Parathyroid adenoma (tissue), 2 donors: ENCODE measurements at regions not wholly inside any gene's neighbourhood (a gene's known extent, or its start where the extent isn't known, plus 50 kb on each side); places are given as distances from the start of the nearest gene placed in this dataset.

Source experiments
- H2AFZ ChIP-seq: fragments of 300-600 bp; sonication (generic); one replicate; pipeline ENCODE4 v1.7.0; 2017; ENCODE audit warnings: antibody characterized with exemption, mild to moderate bottlenecking
- H3K27ac ChIP-seq: fragments of 300-600 bp; sonication (generic); one replicate; pipeline ENCODE4 v1.7.0; 2017
- H3K27me3 ChIP-seq: fragments of 300-600 bp; sonication (generic); one replicate; pipeline ENCODE4 v1.7.0; 2017; ENCODE audit warnings: low read length; ENCODE audit not compliant: control insufficient read depth, insufficient read depth
- H3K36me3 ChIP-seq: fragments of 300-600 bp; sonication (generic); one replicate; pipeline ENCODE4 v1.7.0; 2017; ENCODE audit warnings: low read length; ENCODE audit not compliant: control insufficient read depth, insufficient read depth
- H3K4me1 ChIP-seq: fragments of 300-600 bp; sonication (generic); one replicate; pipeline ENCODE4 v1.7.0; 2017; ENCODE audit warnings: control low read depth
- H3K4me2 ChIP-seq: fragments of 300-600 bp; sonication (generic); one replicate; pipeline ENCODE4 v1.7.0; 2017; ENCODE audit warnings: low read length
- H3K4me3 ChIP-seq: fragments of 300-600 bp; sonication (generic); one replicate; pipeline ENCODE4 v1.7.0; 2017; ENCODE audit warnings: low read depth, low read length
- H3K79me2 ChIP-seq: fragments of 300-600 bp; sonication (generic); one replicate; pipeline ENCODE4 v1.7.0; 2017; ENCODE audit warnings: control low read depth
- H3K9ac ChIP-seq: fragments of 300-600 bp; sonication (generic); one replicate; pipeline ENCODE4 v1.7.0; 2017; ENCODE audit warnings: mild to moderate bottlenecking
- H3K9me3 ChIP-seq: fragments of 300-600 bp; sonication (generic); one replicate; pipeline ENCODE4 v1.7.0; 2017; ENCODE audit warnings: low read length; ENCODE audit not compliant: control insufficient read depth
- CTCF ChIP-seq: fragments of 300-600 bp; sonication (generic); IDR thresholded peaks from one replicate; pipeline ENCODE4 v1.7.0; 2017; ENCODE audit warnings: antibody characterized with exemption, mild to moderate bottlenecking
- donor health status: primary hyperparathyroidism.

GRCh38 chr15:36502509-36502908, 76.9 kb upstream of the CDIN1 start:
- H3K36me3 ChIP-seq: no peaks in the 10 kb centered on the region
- H3K4me3 ChIP-seq: no peak overlapping the region
- no peak overlapping the region for H3K4me2 ChIP-seq
- H3K27ac ChIP-seq: no peak overlapping the region
- no peak overlapping the region for H3K9ac ChIP-seq
- H3K79me2 ChIP-seq: no peaks in the 10 kb centered on the region
- no peak overlapping the region for H2AFZ ChIP-seq
- no peaks in the 10 kb centered on the region for H3K9me3 ChIP-seq
- no peaks in the 10 kb centered on the region for H3K27me3 ChIP-seq
- peaks cover 2% of the 10 kb centered on the region for H3K4me1 ChIP-seq
- no peak for TF ChIP-seq CTCF

- Histone ChIP-seq H3K4me3 (no peak overlapping the region), H3K4me2 (no peak overlapping the region), H3K27ac (no peak overlapping the region), H3K27me3 (no peaks in the 10 kb centered on the region), H3K4me1 (no peaks in the 10 kb centered on the region), H3K79me2 (no peaks in the 10 kb centered on the region), H3K36me3 (no peaks in the 10 kb centered on the region), H3K9ac (no peak overlapping the region), H2AFZ (no peak overlapping the region), H3K9me3 (no peaks in the 10 kb centered on the region)
- TF ChIP-seq CTCF: no peak
These were observed 72.6 kb upstream of the CDIN1 start for GRCh38 chr15:36506733-36507356.

- Histone ChIP-seq H3K27ac (no peak overlapping the region), H3K4me1 (no peaks in the 10 kb centered on the region), H2AFZ (no peak overlapping the region), H3K36me3 (no peaks in the 10 kb centered on the region), H3K4me2 (no peak overlapping the region), H3K27me3 (no peaks in the 10 kb centered on the region), H3K4me3 (no peak overlapping the region), H3K9ac (no peak overlapping the region), H3K79me2 (no peaks in the 10 kb centered on the region), H3K9me3 (no peaks in the 10 kb centered on the region)
- no peak for TF ChIP-seq CTCF
These were observed 72.0 kb upstream of the CDIN1 start for GRCh38 chr15:36507458-36507857.

- H3K36me3 ChIP-seq: no peaks in the 10 kb centered on the region
- H2AFZ ChIP-seq: no peak overlapping the region
- no peaks in the 10 kb centered on the region for H3K4me1 ChIP-seq
- H3K27me3 ChIP-seq: peaks cover 3% of the 10 kb centered on the region
- no peaks in the 10 kb centered on the region for H3K79me2 ChIP-seq
- no peak overlapping the region for H3K9ac ChIP-seq
- no peaks in the 10 kb centered on the region for H3K9me3 ChIP-seq
- H3K4me2 ChIP-seq: no peak overlapping the region
- H3K27ac ChIP-seq: no peak overlapping the region
- no peak for TF ChIP-seq CTCF
- H3K4me3 ChIP-seq: no peak overlapping the region
These were observed 67.8 kb upstream of the CDIN1 start for GRCh38 chr15:36511594-36511993.

- Histone ChIP-seq H3K4me3 (no peak overlapping the region), H3K27ac (no peak overlapping the region), H3K9ac (no peak overlapping the region), H3K36me3 (no peaks in the 10 kb centered on the region), H3K4me2 (no peak overlapping the region), H3K9me3 (no peaks in the 10 kb centered on the region), H3K79me2 (no peaks in the 10 kb centered on the region), H3K27me3 (peaks cover 7% of the 10 kb centered on the region), H3K4me1 (no peaks in the 10 kb centered on the region), H2AFZ (no peak overlapping the region)
- TF ChIP-seq CTCF: no peak
These were observed 61.7 kb upstream of the CDIN1 start for GRCh38 chr15:36517758-36518157.
